Body of pancreas (tissue), 4 donors: ENCODE measurements at regions not wholly inside any gene's neighbourhood (a gene's known extent, or its start where the extent isn't known, plus 50 kb on each side); places are given as distances from the start of the nearest gene placed in this dataset.

Experiments used
- ATAC-seq: fragments of 150-250 bp; one replicate; pipeline ENCODE4 v1.9.1; 2016
- DNase-seq, 4 donors: peaks; one replicate each; pipeline ENCODE4 v3.0.0-alpha.2; 2019
- H3K27ac ChIP-seq, 4 donors: fragments of 200-600 bp; sonication (generic); 1 replicate in 3 of 4; 2 replicates in 1 of 4; pipeline versions ENCODE4 v1.5.1 to v1.6.1; 2016 to 2019; ENCODE audit warnings: mild to moderate bottlenecking in 1 of 4, mixed read lengths in 1 of 4, moderate library complexity in 1 of 4
- H3K27me3 ChIP-seq, 2 donors: fragments of 200-600 bp; sonication (generic); one replicate each; pipeline ENCODE4 v1.6.0; 2016; ENCODE audit warnings: mild to moderate bottlenecking in 1 of 2
- H3K36me3 ChIP-seq, 2 donors: fragments of 200-600 bp; sonication (generic); replicated peaks in 1 of 2; 2 replicates each; pipeline ENCODE4 v1.5.1; 2016; ENCODE audit warnings: low read depth in 2 of 2; ENCODE audit not compliant: insufficient read depth in 1 of 2
- H3K4me1 ChIP-seq: fragments of 200-600 bp; sonication (generic); one replicate; pipeline ENCODE4 v1.6.0; 2016
- H3K4me3 ChIP-seq, 2 donors: fragments of 200-600 bp; sonication (generic); 1 replicate in 1 of 2; 2 replicates in 1 of 2; pipeline ENCODE4 v1.5.1; 2016 to 2019
- H3K9me3 ChIP-seq, 3 donors: fragments of 200-600 bp; sonication (generic); 1 replicate in 2 of 3; 2 replicates in 1 of 3; pipeline ENCODE4 v1.5.1; 2016
- POLR2A ChIP-seq, 3 donors: fragments of 450-650 bp; IDR thresholded peaks; one replicate each; pipeline ENCODE4 v1.6.1; 2016; ENCODE audit warnings: antibody characterized with exemption in 3 of 3, mild to moderate bottlenecking in 2 of 3
- WGBS, 2 donors: methylation state at CpG; one replicate each; pipeline ENCODE4 v1.1.5; 2017; 5-methylcytosine and 5-hydroxymethylcytosine counted together
- intact Hi-C: fragments of 100-400 bp; cut with DNase I; formaldehyde crosslinking; loops from one replicate; pipeline ENCODE4 v1.15.1; 2023
- TF ChIP-seq, protein P1 (sequence below), 7 experiments: fragments of 450-650 bp in 4 of 7; fragments of 200-600 bp in 3 of 7; sonication (generic) in 3 of 7; IDR thresholded peaks; one replicate each; pipeline ENCODE4 v1.5.1; 2016 to 2019; ENCODE audit warnings: antibody characterized with exemption in 7 of 7

DNA sequence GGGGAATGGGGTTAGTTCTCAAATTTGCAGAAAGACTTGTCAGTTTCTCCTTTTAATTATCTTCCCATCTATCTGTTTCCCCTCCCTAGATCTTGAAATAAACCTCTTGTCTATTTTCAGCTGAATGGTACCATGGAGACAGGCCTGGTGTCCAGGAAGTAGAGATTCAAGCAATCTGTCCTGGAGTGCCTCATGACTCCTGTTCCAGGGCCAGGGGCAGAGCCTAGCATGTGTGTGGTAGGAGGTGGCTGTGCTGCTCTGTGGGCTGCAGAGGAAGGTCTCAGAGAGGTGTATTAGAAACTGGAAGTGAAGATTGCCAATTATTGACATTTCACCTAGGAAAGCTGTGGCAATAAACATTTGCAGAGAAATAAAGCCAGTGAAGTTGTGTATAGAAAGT is 175.8 kb upstream of the ATP10B start:
- Histone ChIP-seq H3K36me3 (no peaks in the 10 kb centered on the region), H3K4me3 (no peak overlapping the region), H3K9me3 (no peaks in the 10 kb centered on the region), H3K4me1 (no peaks in the 10 kb centered on the region), H3K27ac (no peak overlapping the region), H3K27me3 (no peaks in the 10 kb centered on the region)
- no peak for TF ChIP-seq POLR2A (IDR thresholded peaks at IDR 0.05)
- TF ChIP-seq, protein P1, sequence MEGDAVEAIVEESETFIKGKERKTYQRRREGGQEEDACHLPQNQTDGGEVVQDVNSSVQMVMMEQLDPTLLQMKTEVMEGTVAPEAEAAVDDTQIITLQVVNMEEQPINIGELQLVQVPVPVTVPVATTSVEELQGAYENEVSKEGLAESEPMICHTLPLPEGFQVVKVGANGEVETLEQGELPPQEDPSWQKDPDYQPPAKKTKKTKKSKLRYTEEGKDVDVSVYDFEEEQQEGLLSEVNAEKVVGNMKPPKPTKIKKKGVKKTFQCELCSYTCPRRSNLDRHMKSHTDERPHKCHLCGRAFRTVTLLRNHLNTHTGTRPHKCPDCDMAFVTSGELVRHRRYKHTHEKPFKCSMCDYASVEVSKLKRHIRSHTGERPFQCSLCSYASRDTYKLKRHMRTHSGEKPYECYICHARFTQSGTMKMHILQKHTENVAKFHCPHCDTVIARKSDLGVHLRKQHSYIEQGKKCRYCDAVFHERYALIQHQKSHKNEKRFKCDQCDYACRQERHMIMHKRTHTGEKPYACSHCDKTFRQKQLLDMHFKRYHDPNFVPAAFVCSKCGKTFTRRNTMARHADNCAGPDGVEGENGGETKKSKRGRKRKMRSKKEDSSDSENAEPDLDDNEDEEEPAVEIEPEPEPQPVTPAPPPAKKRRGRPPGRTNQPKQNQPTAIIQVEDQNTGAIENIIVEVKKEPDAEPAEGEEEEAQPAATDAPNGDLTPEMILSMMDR (IDR thresholded peaks at IDR 0.05): no peak
- intact Hi-C loops: no loop called here
- DNase-seq: no peak
- ATAC-seq: no peak

DNA sequence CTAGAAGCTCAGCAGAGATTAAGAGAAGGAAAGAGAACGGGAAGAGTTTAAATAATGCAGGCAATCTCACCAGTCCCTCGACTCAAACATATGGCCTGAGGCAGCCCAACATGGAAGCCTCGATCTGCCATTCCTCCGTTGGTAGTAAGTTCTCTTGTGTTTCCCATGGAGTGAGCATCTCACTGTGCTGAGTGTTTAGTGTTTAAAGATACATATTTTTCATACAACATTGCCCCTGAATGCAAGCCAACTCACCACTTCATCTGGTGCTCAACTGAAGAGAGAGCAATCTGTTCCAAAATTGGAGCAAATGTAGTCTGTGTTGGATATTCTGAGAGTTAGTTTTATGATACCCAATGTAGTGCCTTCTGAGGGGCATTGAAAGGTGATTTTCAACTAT is 171.5 kb upstream of the ATP10B start:
- Histone ChIP-seq H3K36me3 (no peaks in the 10 kb centered on the region), H3K4me1 (no peaks in the 10 kb centered on the region), H3K27me3 (no peaks in the 10 kb centered on the region), H3K9me3 (no peaks in the 10 kb centered on the region), H3K4me3 (no peak overlapping the region), H3K27ac (no peak overlapping the region)
- no peak for ATAC-seq
- intact Hi-C loops: no loop called here
- TF ChIP-seq POLR2A (IDR thresholded peaks at IDR 0.05): no peak
- TF ChIP-seq, protein P1 (IDR thresholded peaks at IDR 0.05): no peak
- WGBS, 2 donors: 90 to 92% methylated on average over 4 of the region's 4 CpGs
- no peak for DNase-seq

DNA sequence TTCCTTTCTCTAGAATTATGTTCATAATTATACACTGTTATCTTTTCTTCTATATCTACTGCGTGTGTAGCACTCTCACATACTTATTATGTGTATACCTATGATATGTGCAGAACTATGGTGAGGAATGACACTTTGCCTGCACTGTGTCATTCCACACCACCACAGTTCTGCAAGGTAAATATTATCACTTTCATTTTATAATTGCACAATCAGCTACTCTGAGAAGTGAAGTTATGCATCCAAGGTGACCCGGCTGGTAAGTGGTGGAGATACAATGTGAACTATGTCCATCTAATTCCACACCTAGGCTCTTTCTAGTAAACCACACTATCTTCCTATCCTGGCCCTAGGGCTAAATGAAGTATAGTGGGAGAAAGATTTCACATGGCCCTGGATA is 170.1 kb upstream of the ATP10B start:
- no peaks in the 10 kb centered on the region for H3K36me3 ChIP-seq
- no peak for ATAC-seq
- no peaks in the 10 kb centered on the region for H3K4me1 ChIP-seq
- H3K27ac ChIP-seq: no peak overlapping the region
- no peak overlapping the region for H3K4me3 ChIP-seq
- intact Hi-C loops: no loop called here
- no peaks in the 10 kb centered on the region for H3K27me3 ChIP-seq
- no peaks in the 10 kb centered on the region for H3K9me3 ChIP-seq
- no peak for TF ChIP-seq POLR2A (IDR thresholded peaks at IDR 0.05)
- TF ChIP-seq, protein P1 (IDR thresholded peaks at IDR 0.05): no peak
- no peak for DNase-seq
- 65 to 86% methylated on average over 2 of the region's 2 CpGs for WGBS, 2 donors

DNA sequence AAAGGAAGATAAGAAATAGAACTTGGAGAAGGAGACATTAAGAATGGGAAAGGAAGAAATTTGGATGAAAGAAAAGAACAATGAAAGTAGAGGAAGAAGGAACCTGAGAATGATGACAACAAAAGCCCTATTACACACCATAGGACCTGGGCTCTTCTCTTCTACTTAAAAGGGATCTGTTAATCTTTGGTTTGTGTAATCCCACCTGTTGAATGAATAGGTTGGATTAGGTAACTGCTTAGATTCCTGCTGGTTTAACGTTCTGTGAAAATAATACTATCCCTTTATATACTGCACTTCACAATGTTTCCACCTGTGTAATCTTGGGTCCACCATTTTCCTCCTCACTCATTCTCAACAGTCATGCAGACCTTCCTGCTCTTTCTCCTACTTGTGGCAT is 157.8 kb upstream of the ATP10B start:
- DNase-seq (no peak), ATAC-seq (no peak)
- Histone ChIP-seq H3K4me1 (no peaks in the 10 kb centered on the region), H3K27ac (no peak overlapping the region), H3K9me3 (peaks cover 0 to 4% (median 0%) of the 10 kb centered on the region in 3 donors), H3K27me3 (no peaks in the 10 kb centered on the region), H3K4me3 (no peak overlapping the region), H3K36me3 (no peaks in the 10 kb centered on the region)
- intact Hi-C loops: no loop called here
- no peak for TF ChIP-seq POLR2A (IDR thresholded peaks at IDR 0.05)
- TF ChIP-seq, protein P1 (IDR thresholded peaks at IDR 0.05): no peak
- WGBS, 2 donors: 50 to 57% methylated on average over 1 of the region's 1 CpG

DNA sequence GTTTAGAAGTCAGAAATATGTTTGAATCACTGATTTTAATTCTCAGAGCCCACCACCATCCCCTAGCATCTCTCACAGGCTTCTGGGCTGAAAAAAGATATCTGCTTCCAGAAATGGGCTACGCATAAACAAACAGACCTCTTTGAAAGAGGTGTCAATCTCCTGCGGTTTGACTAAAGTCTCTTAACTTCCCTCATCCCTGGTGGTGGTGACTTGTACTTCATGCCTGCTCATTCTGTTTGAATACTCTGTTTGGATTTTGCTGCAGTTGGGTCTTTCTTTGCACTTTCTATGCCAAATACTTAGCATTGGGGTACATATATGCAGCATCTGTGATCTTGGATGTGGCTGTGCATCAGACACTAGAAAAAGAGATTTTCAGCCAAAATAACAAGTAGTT is 157.2 kb upstream of the ATP10B start:
- H3K4me3 ChIP-seq: no peak overlapping the region
- TF ChIP-seq, protein P1 (IDR thresholded peaks at IDR 0.05): no peak
- ATAC-seq (no peak), DNase-seq (no peak)
- H3K4me1 ChIP-seq: no peaks in the 10 kb centered on the region
- WGBS, 2 donors: 39 to 79% methylated on average over 2 of the region's 2 CpGs
- H3K9me3 ChIP-seq: peaks cover 0 to 7% (median 0%) of the 10 kb centered on the region in 3 donors
- no peaks in the 10 kb centered on the region for H3K27me3 ChIP-seq
- no peaks in the 10 kb centered on the region for H3K36me3 ChIP-seq
- intact Hi-C loops: no loop called here
- H3K27ac ChIP-seq: no peak overlapping the region
